ENCODE measurements at regions not wholly inside any gene's neighbourhood (a gene's known extent, or its start where the extent isn't known, plus 50 kb on each side); places are given as distances from the start of the nearest gene placed in this dataset.
"Not testable (repeated sequence)": the region's sequence is repeated elsewhere in the genome, so short reads cannot be mapped to it uniquely, and the experiment has no call there.

DNA sequence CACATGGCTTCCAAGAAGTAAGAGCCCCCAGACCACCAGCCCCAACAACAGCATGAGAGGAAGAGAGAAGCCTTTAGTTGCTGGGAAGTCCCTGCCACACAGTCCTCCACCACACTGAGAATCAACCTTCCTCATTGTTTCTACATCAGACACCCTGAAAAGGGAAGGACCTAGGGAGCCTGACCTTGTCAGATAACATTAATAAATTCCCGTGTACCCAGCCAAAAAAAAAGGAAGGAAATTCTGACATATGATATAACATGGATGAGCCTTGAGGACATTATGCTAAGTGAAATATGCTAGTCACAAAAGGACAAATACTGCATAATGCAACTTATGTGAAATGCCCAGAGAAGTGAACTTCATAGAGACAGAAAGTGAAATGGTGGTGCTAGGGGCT, 65.6 kb upstream of the ARHGAP29 start:
- intact Hi-C loops (cut with micrococcal nuclease) = no loop called here

DNA sequence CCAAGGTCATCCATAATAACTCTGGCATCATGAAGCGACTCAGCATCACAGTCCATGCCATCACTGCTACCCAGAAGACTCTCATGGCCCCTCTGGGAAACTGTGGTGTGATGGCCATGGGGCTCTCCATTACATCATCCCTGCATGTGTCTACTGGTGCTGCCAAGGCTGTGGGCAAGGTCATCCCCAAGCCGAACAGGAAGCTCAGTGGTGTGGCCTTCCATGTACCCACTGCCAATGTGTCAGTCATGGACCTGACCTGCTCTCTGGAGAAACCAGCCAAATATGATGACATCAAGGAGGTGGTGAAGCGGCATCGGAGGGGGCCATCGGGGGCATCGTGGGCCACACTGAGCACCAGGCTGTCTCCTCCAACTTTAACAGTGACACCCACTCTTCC, 65.1 kb upstream of the ARHGAP29 start:
- intact Hi-C loops (cut with micrococcal nuclease) = no loop called here

DNA sequence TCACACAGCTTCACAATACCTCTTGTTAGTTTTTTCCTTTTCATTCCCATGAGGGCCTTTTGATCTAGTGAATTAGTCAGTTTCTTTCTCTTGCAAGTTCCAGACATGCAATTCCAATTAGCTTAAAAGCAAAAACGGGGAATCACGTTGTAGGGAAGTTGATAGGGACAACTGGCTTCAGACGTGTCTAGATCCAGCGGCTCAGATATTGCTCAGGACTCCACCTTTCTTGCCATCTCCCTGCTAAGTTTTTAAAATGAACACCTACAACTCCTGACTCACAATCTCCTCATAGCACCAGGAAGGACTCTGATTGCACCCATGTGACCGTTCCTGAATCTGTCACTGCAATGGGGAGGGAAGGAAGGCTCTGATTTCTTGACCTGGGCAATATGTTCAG, 63.8 kb upstream of the ARHGAP29 start:
- intact Hi-C loops (cut with micrococcal nuclease) = no loop called here

DNA sequence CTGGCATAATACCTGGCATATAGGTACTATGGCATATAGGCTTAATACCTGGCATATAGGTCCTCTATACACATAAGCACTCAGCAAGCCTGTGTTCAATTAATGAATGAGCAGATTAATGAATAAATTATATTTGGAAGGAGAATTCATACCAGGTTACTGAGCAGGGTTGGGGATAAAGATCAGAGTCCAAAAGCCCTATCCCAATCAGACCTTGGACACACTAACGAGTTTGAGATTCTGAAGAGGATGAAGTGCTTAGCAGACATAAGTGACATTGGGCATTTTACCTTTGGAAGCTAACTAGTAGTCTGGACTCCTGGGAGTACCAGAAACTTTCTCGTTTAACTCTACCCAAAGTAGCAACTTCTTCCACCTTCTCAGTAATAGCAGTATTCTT, 63.3 kb upstream of the ARHGAP29 start:
- intact Hi-C loops (cut with micrococcal nuclease) = no loop called here

DNA sequence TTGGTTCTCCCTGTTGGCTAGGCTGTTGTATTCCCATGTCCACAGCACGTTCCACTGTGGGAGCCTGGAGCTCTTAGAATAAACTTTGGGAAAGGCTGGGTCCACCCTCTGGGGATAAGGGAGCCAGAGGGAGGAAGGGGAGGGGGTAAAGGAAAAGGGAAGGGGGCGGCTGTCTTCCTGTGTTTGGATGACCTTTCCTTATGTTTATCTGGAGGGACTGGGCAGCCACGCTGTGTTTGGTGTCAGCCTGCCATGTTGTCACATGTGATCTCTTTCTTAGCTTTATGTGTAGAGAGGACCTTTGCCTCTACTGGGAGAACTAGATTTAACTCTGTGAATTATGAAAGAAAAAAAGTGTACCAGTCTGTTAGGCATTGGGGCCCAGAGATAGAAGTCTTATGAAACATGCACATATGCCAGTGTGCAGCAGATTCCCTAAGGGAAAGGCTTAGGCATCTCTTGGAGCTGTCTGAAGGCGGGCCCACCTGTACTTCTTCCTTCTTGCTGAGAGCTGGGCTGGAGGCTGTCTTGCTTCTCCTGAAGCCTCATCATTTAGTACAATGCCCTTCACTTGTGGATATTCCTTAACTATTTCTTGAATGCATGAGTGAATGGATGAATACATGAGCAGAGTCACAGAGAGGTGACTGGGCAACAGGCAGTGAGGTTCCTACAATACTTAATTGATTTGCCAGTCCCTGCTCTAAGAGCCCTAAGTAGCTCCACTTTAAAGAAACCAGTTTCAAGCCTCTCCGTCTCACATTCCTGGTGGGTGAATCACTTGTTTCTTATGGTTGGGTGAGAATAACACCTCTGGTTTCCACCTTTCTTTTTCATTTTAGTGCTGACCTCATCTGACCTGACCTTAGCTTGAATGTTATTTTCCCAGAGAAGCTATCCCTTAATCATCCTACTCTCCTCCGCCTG, 62.5 kb upstream of the ARHGAP29 start:
- intact Hi-C loops (cut with micrococcal nuclease) = no loop called here

DNA sequence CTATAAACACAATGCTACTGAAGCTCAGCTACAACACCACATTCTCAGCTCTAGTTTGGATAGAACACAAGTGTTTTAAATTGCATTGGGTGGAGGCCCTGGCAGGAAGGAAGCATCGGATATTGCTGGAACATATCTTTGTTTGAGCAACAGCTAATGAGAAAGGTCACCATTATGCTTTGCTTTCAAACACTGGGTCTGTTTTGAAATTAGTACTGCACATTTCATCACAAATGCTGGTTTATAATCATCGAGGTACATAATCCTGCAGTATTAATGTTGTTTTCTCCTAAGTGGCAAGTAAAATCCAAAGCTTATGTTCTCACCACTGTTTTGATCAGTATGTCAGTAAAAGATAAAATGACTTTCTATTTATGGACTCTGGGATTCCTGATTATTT, 61.5 kb upstream of the ARHGAP29 start:
- intact Hi-C loops (cut with micrococcal nuclease) = no loop called here

DNA sequence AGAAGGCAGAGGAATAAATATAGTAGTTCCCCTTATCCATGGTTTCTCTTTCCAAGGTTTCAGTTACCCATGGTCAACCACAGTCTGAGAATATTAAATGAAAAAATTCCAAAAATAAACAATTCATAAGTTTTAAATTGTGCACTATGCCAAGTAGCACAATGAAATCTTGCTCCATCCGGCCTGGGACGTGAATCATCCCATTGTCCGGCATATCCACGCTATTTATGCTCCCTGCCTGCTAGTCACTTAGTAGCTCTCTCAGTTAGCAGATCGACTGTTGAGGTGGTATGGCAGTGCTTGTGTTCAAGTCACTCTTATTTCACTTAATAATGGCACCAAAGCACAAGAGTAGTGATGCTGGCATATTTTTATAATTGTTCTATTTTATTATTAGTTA, 58.6 kb upstream of the ARHGAP29 start:
- intact Hi-C loops (cut with micrococcal nuclease) = no loop called here

DNA sequence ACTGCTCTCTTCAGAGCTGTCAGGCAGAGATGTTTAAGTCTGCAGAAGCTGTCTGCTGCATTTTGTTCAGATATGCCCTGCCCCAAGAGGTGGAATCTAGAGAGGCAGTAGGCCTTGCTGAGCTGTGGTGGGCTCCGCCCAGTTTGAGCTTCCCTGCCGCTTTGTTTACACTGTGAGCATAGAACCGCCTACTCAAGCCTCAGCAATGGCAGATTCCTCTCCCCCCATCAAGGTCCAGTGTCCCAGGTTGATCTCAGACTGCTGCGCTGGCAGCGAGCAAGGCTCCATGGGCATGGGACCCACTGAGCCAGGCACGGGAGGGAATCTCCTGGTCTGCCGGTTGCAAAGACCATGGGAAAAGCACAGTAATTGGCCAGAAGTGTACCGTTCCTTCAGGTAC, 55.6 kb upstream of the ARHGAP29 start:
- intact Hi-C loops (cut with micrococcal nuclease) = not testable (repeated sequence)

DNA sequence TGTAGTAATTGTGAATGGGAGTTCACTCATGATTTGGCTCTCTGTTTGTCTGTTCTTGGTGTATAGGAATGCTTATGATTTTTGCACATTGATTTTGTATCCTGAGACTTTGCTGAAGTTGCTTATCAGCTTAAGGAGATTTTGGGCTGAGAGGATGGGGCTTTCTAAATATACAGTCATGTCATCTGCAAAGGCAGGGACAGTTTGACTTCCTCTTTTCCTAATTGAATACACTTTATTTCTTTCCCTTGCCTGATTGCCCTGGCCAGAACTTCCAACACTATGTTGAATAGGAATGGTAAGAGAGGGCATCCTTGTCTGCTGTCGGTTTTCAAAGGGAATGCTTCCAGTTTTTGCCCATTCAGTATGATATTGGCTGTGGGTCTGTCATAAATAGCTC, 51.9 kb upstream of the ARHGAP29 start:
- intact Hi-C loops (cut with micrococcal nuclease) = not testable (repeated sequence)

All from T-helper 2 cell treated with Interferon-gamma antibody and Interleukin-4, amounts not matched to agents 100 ng/mL and 5 ng/mL, for 36 hours (primary cell).